GM23248 (cell line): ENCODE measurements at regions not wholly inside any gene's neighbourhood (a gene's known extent, or its start where the extent isn't known, plus 50 kb on each side); places are given as distances from the start of the nearest gene placed in this dataset.

Experiments
- DNase-seq: peaks from one replicate; pipeline ENCODE4 v3.0.0-alpha.2; 2015
- H2AFZ ChIP-seq: fragments of 200-600 bp; sonication (generic); 2 replicates; pipeline ENCODE4 v1.6.1; 2016; ENCODE audit warnings: antibody characterized with exemption
- H3F3A ChIP-seq: fragments of 200-600 bp; sonication (generic); 2 replicates; pipeline ENCODE4 v1.6.1; 2016; ENCODE audit warnings: mild to moderate bottlenecking, antibody characterized with exemption, mixed run types; ENCODE audit not compliant: insufficient read depth
- H3K27ac ChIP-seq: fragments of 200-600 bp; sonication (generic); 2 replicates; pipeline ENCODE4 v1.5.1; 2016; ENCODE audit warnings: mild to moderate bottlenecking
- H3K27me3 ChIP-seq: fragments of 200-600 bp; sonication (generic); replicated peaks from 2 replicates; pipeline ENCODE4 v1.6.1; 2016; ENCODE audit warnings: mild to moderate bottlenecking; ENCODE audit not compliant: insufficient read depth
- H3K36me3 ChIP-seq: fragments of 200-600 bp; sonication (generic); 2 replicates; pipeline ENCODE4 v1.6.1; 2016; ENCODE audit warnings: low read depth, mild to moderate bottlenecking
- H3K4me1 ChIP-seq: fragments of 200-600 bp; sonication (generic); 2 replicates; pipeline ENCODE4 v1.6.1; 2016; ENCODE audit warnings: mild to moderate bottlenecking; ENCODE audit not compliant: insufficient read depth
- H3K4me2 ChIP-seq: fragments of 200-600 bp; sonication (generic); one replicate; pipeline ENCODE4 v1.6.1; 2016; ENCODE audit warnings: mild to moderate bottlenecking; ENCODE audit not compliant: unreplicated experiment
- H3K4me3 ChIP-seq: fragments of 200-600 bp; sonication (generic); 2 replicates; pipeline ENCODE4 v1.5.1; 2016; ENCODE audit warnings: mild to moderate bottlenecking
- H3K79me2 ChIP-seq: fragments of 200-600 bp; sonication (generic); 2 replicates; pipeline ENCODE4 v1.6.1; 2016; ENCODE audit warnings: mild to moderate bottlenecking; ENCODE audit not compliant: insufficient read depth
- H3K9ac ChIP-seq: fragments of 200-600 bp; sonication (generic); 2 replicates; pipeline ENCODE4 v1.6.1; 2016; ENCODE audit warnings: mild to moderate bottlenecking
- H3K9me2 ChIP-seq: fragments of 200-600 bp; sonication (generic); 2 replicates; pipeline ENCODE4 v1.6.1; 2016; ENCODE audit warnings: mixed run types, mild to moderate bottlenecking, moderate library complexity; ENCODE audit not compliant: insufficient read depth
- H3K9me3 ChIP-seq: fragments of 200-600 bp; sonication (generic); one replicate; pipeline ENCODE4 v1.6.1; 2017; ENCODE audit warnings: low read depth
- H4K20me1 ChIP-seq: fragments of 200-600 bp; sonication (generic); 2 replicates; pipeline ENCODE4 v1.6.0; 2016; ENCODE audit not compliant: insufficient read depth
- EZH2 ChIP-seq: fragments of 200-600 bp; sonication (generic); IDR thresholded peaks from 2 replicates; pipeline ENCODE4 v1.6.1; 2018; ENCODE audit warnings: antibody characterized with exemption, mild to moderate bottlenecking; ENCODE audit not compliant: insufficient read depth, poor library complexity, severe bottlenecking
- EZH2phosphoT487 ChIP-seq: fragments of 200-600 bp; sonication (generic); IDR thresholded peaks from 2 replicates; pipeline ENCODE4 v1.6.1; 2018; ENCODE audit warnings: antibody characterized with exemption, moderate library complexity, mild to moderate bottlenecking, low read depth; ENCODE audit not compliant: insufficient read depth
- WGBS, 2 experiments: methylation state at CpG; one replicate each; pipeline ENCODE4 v1.1.6; 2015 to 2017; ENCODE audit warnings: low lambda C conversion rate in 2 of 2, low coverage in 1 of 2; ENCODE audit errors: missing lambda C conversion rate in 2 of 2; 5-methylcytosine and 5-hydroxymethylcytosine counted together
- in situ Hi-C: fragments of 300-500 bp; cut with MboI; formaldehyde crosslinking; loops from 2 replicates; pipeline ENCODE4 v1.15.0; 2020

GRCh38 chr10:124266468-124267230, 152.1 kb downstream of the OAT start:
- Histone ChIP-seq H3K9ac (no peak overlapping the region), H3K9me3 (no peaks in the 10 kb centered on the region), H3K36me3 (no peaks in the 10 kb centered on the region), H3K9me2 (no peaks in the 10 kb centered on the region), H3K27me3 (no peaks in the 10 kb centered on the region; the same call in 1 of the 2 replicates), H4K20me1 (no peaks in the 10 kb centered on the region), H3K4me1 (no peaks in the 10 kb centered on the region), H3K4me3 (no peak overlapping the region), H3K79me2 (no peaks in the 10 kb centered on the region), H3K4me2 (no peak overlapping the region), H3F3A (no peaks in the 10 kb centered on the region), H3K27ac (no peak overlapping the region), H2AFZ (no peak overlapping the region)
- in situ Hi-C loops, result no loop called here
- DNase-seq, result peak; percentile 28
- WGBS, 2 experiments, result 47 to 57% methylated on average over 12 to 15 of the region's 15 CpGs
- TF ChIP-seq EZH2phosphoT487 (no peak), EZH2 (no peak)

- Histone ChIP-seq H3K79me2 (no peaks in the 10 kb centered on the region), H3K9me3 (no peaks in the 10 kb centered on the region), H3K36me3 (no peaks in the 10 kb centered on the region), H3K27ac (no peak overlapping the region), H2AFZ (no peak overlapping the region), H3K4me2 (no peak overlapping the region), H3K27me3 (no peaks in the 10 kb centered on the region; the same call in 1 of the 2 replicates), H4K20me1 (no peaks in the 10 kb centered on the region), H3F3A (no peaks in the 10 kb centered on the region), H3K4me3 (no peak overlapping the region), H3K9ac (no peak overlapping the region), H3K9me2 (no peaks in the 10 kb centered on the region), H3K4me1 (no peaks in the 10 kb centered on the region)
- 45 to 56% methylated on average over 11 to 12 of the region's 12 CpGs for WGBS, 2 experiments
- no peak for TF ChIP-seq EZH2
- in situ Hi-C loops, result no loop called here
- no peak for DNase-seq
These were observed 152.8 kb downstream of the OAT start for GRCh38 chr10:124265776-124266467.

GRCh38 chr10:124265391-124265745, 153.4 kb downstream of the OAT start:
- Histone ChIP-seq H3K9me2 (no peaks in the 10 kb centered on the region), H3K27me3 (no peaks in the 10 kb centered on the region; the same call in 1 of the 2 replicates), H3F3A (no peaks in the 10 kb centered on the region), H3K79me2 (no peaks in the 10 kb centered on the region), H3K36me3 (no peaks in the 10 kb centered on the region), H2AFZ (no peak overlapping the region), H3K9me3 (no peaks in the 10 kb centered on the region), H3K27ac (no peak overlapping the region), H3K4me1 (no peaks in the 10 kb centered on the region), H3K9ac (no peak overlapping the region), H3K4me3 (no peak overlapping the region), H3K4me2 (no peak overlapping the region), H4K20me1 (no peaks in the 10 kb centered on the region)
- in situ Hi-C loops, result no loop called here
- DNase-seq, result no peak
- no peak for TF ChIP-seq EZH2phosphoT487
- TF ChIP-seq EZH2, result no peak
- WGBS, 2 experiments, result 0% methylated on average over 1 of the region's 1 CpG

- in situ Hi-C loops, result no loop called here
- 35 to 36% methylated on average over 17 of the region's 17 CpGs for WGBS, 2 experiments
- TF ChIP-seq EZH2, result no peak
- TF ChIP-seq EZH2phosphoT487, result no peak
- Histone ChIP-seq H3K9ac (no peak overlapping the region), H3K9me3 (no peaks in the 10 kb centered on the region), H3K9me2 (no peaks in the 10 kb centered on the region), H3F3A (no peaks in the 10 kb centered on the region), H3K4me2 (no peak overlapping the region), H2AFZ (no peak overlapping the region), H3K36me3 (no peaks in the 10 kb centered on the region), H3K27ac (no peak overlapping the region), H4K20me1 (no peaks in the 10 kb centered on the region), H3K79me2 (no peaks in the 10 kb centered on the region), H3K4me3 (no peak overlapping the region), H3K4me1 (no peaks in the 10 kb centered on the region), H3K27me3 (no peaks in the 10 kb centered on the region; the same call in 1 of the 2 replicates)
- no peak for DNase-seq
These were observed 153.9 kb downstream of the OAT start for GRCh38 chr10:124264711-124265390.
